Trophoblast cell (in vitro differentiated cells and primary cell): ENCODE measurements at regions not wholly inside any gene's neighbourhood (a gene's known extent, or its start where the extent isn't known, plus 50 kb on each side); places are given as distances from the start of the nearest gene placed in this dataset.
"Not testable (repeated sequence)": the region's sequence is repeated elsewhere in the genome, so short reads cannot be mapped to it uniquely, and the experiment has no call there.

Experiments
- DNase-seq, 2 donors: peaks; one replicate each; pipeline ENCODE4 v3.0.0-alpha.2; 2016
- H2AFZ ChIP-seq: 2 replicates; pipeline ENCODE4 v1.6.1; 2013; ENCODE audit warnings: low read length, moderate library complexity, mild to moderate bottlenecking; ENCODE audit not compliant: insufficient read depth, poor library complexity
- H2AK5ac ChIP-seq: 2 replicates; pipeline ENCODE4 v1.6.1; 2013; ENCODE audit warnings: mild to moderate bottlenecking, low read length
- H2BK120ac ChIP-seq: 2 replicates; pipeline ENCODE4 v1.6.1; 2013; ENCODE audit warnings: low read length, mild to moderate bottlenecking, moderate library complexity; ENCODE audit not compliant: insufficient read depth, poor library complexity
- H2BK12ac ChIP-seq: 2 replicates; pipeline ENCODE4 v1.6.1; 2013; ENCODE audit warnings: mild to moderate bottlenecking, low read length, moderate library complexity
- H2BK5ac ChIP-seq: 2 replicates; pipeline ENCODE4 v1.6.1; 2013; ENCODE audit warnings: low read length, low read depth, moderate library complexity, mild to moderate bottlenecking; ENCODE audit not compliant: poor library complexity
- H3K14ac ChIP-seq: 2 replicates; pipeline ENCODE4 v1.6.1; 2013; ENCODE audit warnings: mild to moderate bottlenecking, low read length
- H3K18ac ChIP-seq: 2 replicates; pipeline ENCODE4 v1.6.1; 2013; ENCODE audit warnings: mild to moderate bottlenecking, low read length
- H3K23ac ChIP-seq: 2 replicates; pipeline ENCODE4 v1.6.1; 2013; ENCODE audit warnings: low read length
- H3K27ac ChIP-seq: 2 replicates; pipeline ENCODE4 v1.5.1; 2013; ENCODE audit warnings: low read depth, mild to moderate bottlenecking, inconsistent platforms, low read length, moderate library complexity
- H3K27me3 ChIP-seq: 2 replicates; pipeline ENCODE4 v1.6.1; 2013; ENCODE audit warnings: inconsistent platforms, mild to moderate bottlenecking, low read length, moderate library complexity; ENCODE audit not compliant: insufficient read depth
- H3K36me3 ChIP-seq, 2 experiments: 1 replicate in 1 of 2; 2 replicates in 1 of 2; pipeline ENCODE4 v1.6.1; 2013; ENCODE audit warnings: low read length in 2 of 2, mild to moderate bottlenecking in 2 of 2, moderate library complexity in 1 of 2; ENCODE audit not compliant: insufficient read depth in 2 of 2, control insufficient read depth in 1 of 2
- H3K4ac ChIP-seq: 2 replicates; pipeline ENCODE4 v1.6.1; 2013; ENCODE audit warnings: low read depth, mild to moderate bottlenecking, low read length, moderate library complexity
- H3K4me1 ChIP-seq, 2 experiments: 1 replicate in 1 of 2; 2 replicates in 1 of 2; pipeline ENCODE4 v1.6.1; 2013; ENCODE audit warnings: low read length in 2 of 2, mild to moderate bottlenecking in 2 of 2, moderate library complexity in 1 of 2; ENCODE audit not compliant: insufficient read depth in 2 of 2, control insufficient read depth in 1 of 2
- H3K4me2 ChIP-seq: 2 replicates; pipeline ENCODE4 v1.6.1; 2013; ENCODE audit warnings: inconsistent platforms, mild to moderate bottlenecking, low read length, moderate library complexity
- H3K4me3 ChIP-seq: 2 replicates; pipeline ENCODE4 v1.5.1; 2013; ENCODE audit warnings: mild to moderate bottlenecking, low read depth, low read length, inconsistent platforms
- H3K79me1 ChIP-seq: one replicate; pipeline ENCODE4 v1.6.1; 2013; ENCODE audit warnings: low read length
- H3K79me2 ChIP-seq: 2 replicates; pipeline ENCODE4 v1.6.1; 2013; ENCODE audit warnings: low read length, mild to moderate bottlenecking; ENCODE audit not compliant: control insufficient read depth, insufficient read depth, poor library complexity
- H3K9ac ChIP-seq: 2 replicates; pipeline ENCODE4 v1.6.1; 2013; ENCODE audit warnings: mild to moderate bottlenecking, low read length
- H3K9me3 ChIP-seq: 2 replicates; pipeline ENCODE4 v1.6.1; 2013; ENCODE audit warnings: low read depth, mild to moderate bottlenecking, control low read depth, inconsistent platforms, low read length; ENCODE audit not compliant: insufficient read depth
- H4K12ac ChIP-seq: 2 replicates; pipeline ENCODE4 v1.6.1; 2013; ENCODE audit warnings: low read depth, mild to moderate bottlenecking, low read length, moderate library complexity
- H4K8ac ChIP-seq: 2 replicates; pipeline ENCODE4 v1.6.1; 2013; ENCODE audit warnings: low read depth, mild to moderate bottlenecking, low read length, moderate library complexity
- H4K91ac ChIP-seq: one replicate; pipeline ENCODE4 v1.6.1; 2013; ENCODE audit warnings: low read depth, mild to moderate bottlenecking, low read length, moderate library complexity
- WGBS: extraction: QIAGEN DNeasy Blood & Tissue Kit; methylation state at CpG from one replicate; pipeline ENCODE4 v1.1.7; 2013; ENCODE audit warnings: missing lambda C conversion rate; ENCODE audit not compliant: insufficient read length, insufficient coverage; ENCODE audit errors: extremely low coverage; 5-methylcytosine and 5-hydroxymethylcytosine counted together

DNA sequence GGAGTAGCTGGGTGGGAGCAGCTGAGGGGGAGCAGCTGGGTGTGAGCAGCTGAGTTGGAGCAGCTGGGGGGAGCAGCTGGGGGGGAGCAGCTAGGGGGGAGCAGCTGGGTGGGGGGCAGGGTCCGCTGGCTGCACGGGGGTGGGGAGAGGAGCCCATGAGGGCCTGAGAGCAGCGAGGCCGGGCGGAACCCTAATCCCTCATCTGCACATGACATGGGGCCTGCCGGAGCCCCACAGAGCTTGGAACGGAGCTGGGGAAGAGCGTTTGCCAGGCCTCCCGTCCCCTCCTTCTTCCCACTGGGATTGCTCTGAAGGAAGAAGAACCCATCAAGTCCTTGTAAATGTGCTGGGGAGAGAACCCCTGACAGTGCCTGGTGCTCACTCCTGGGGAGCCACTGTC is 83.2 kb upstream of the LPCAT1 start:
- not testable (repeated sequence) for H2BK5ac ChIP-seq, H3K23ac ChIP-seq, H4K12ac ChIP-seq, H3K4me2 ChIP-seq, H3K9me3 ChIP-seq, H2BK120ac ChIP-seq, H3K4ac ChIP-seq, H2AFZ ChIP-seq, H4K8ac ChIP-seq, H3K18ac ChIP-seq, H2BK12ac ChIP-seq, H3K27me3 ChIP-seq, H3K79me1 ChIP-seq, H3K79me2 ChIP-seq, H3K27ac ChIP-seq, H3K14ac ChIP-seq, H3K9ac ChIP-seq, H3K4me3 ChIP-seq, H4K91ac ChIP-seq, H2AK5ac ChIP-seq, H3K36me3 ChIP-seq, DNase-seq, H3K4me1 ChIP-seq
- no CpG with 5 or more reads among the region's 9 CpGs for WGBS

DNA sequence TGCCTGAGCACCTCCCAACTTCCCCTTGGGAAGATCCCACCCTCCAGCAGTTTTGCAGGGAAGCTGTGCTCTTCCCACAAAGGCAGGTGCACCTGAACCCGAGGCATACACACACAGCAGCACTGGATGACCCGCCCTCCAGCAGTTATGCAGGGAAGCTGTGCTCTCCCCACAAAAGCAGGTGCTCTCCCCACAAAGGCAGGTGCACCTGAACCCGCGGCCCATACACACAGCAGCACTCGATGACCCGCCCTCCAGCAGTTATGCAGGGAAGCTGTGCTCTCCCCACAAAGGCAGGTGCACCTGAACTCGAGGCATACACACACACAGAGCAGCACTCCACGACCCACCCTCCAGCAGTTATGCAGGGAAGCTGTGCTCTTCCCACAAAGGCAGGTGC is 80.2 kb upstream of the LPCAT1 start:
- H3K18ac ChIP-seq, H3K79me1 ChIP-seq, H3K27ac ChIP-seq, H4K12ac ChIP-seq, H2AFZ ChIP-seq, H3K79me2 ChIP-seq, H2BK5ac ChIP-seq, DNase-seq, H3K14ac ChIP-seq, H3K9ac ChIP-seq, H2BK12ac ChIP-seq, H3K36me3 ChIP-seq, H3K4me1 ChIP-seq, H3K27me3 ChIP-seq, H3K4me2 ChIP-seq, H2BK120ac ChIP-seq, H3K23ac ChIP-seq, H2AK5ac ChIP-seq, H3K4ac ChIP-seq, H3K4me3 ChIP-seq, H4K91ac ChIP-seq, H4K8ac ChIP-seq, H3K9me3 ChIP-seq: not testable (repeated sequence)
- WGBS: no CpG with 5 or more reads among the region's 8 CpGs

DNA sequence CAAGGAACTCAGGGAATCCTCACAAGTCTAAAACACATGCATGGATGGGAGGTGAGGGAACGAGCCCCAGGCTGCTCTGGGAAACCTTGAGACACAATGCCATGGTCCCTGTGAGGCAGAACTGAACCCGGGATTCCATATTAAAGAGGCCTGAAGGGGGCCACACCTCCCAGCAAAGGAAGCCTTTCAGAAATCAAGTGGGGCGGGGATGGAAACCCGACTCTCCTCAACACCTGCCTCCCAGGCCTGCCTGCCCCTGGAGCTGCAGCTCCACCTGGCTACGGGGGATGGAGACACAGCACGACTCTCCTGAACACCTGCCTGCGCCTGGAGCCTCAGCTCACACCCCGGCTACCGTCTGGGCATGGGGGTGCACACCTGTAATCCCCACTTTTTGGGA is 77.8 kb upstream of the LPCAT1 start:
- H3K23ac ChIP-seq, H3K27me3 ChIP-seq, H3K4me1 ChIP-seq, H2AK5ac ChIP-seq, H3K36me3 ChIP-seq, H4K12ac ChIP-seq, H2BK120ac ChIP-seq, H3K79me2 ChIP-seq, H3K14ac ChIP-seq, H3K4me3 ChIP-seq, H2BK12ac ChIP-seq, H3K18ac ChIP-seq, H3K4ac ChIP-seq, H2AFZ ChIP-seq, H3K9me3 ChIP-seq, H3K27ac ChIP-seq, H4K8ac ChIP-seq, H2BK5ac ChIP-seq, H3K4me2 ChIP-seq, H4K91ac ChIP-seq, H3K79me1 ChIP-seq, H3K9ac ChIP-seq: not testable (repeated sequence)
- no CpG with 5 or more reads among the region's 9 CpGs for whole genome bisulfite sequencing
- peak in 1 of 2 donors; percentile 28 for DNase-seq

DNA sequence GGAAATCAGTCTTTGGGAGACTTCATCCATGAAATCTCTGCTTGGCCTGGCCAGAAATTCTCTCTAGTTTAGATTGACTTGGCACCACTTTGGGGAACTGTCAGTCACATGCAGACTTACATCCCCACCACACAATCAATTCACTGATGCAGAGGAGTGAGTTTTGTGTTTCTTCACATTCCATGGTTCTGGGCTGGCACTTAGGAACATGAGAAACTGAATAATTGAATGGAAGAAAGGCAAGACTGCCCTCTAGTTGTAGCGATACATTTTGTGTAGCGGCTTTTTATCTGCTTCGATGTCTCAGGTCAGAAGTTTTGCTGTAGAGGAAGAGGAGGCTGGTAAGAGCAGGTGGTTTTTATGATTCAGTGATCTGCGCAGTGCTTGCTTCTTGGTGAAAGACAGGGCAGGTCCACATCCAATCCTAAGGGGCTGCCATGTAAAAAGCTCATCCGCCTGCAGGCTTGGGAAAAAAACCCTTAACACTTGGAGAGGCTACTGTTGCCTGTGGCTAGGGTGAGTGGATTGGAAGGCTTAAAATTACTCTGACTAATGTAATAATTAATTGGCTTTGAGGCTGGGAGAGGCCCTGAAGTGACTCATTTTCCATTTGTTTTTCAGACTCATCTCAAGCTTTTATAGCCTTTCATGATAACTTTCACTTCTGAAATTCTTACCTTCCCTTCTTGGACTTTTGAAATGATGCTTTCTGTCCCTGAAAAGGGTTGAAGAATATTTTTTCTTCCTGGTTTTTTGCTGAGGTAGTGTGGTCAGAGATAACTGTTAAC is 75.4 kb upstream of the LPCAT1 start:
- no CpG with 5 or more reads among the region's 5 CpGs for WGBS
- H3K18ac ChIP-seq, H2AK5ac ChIP-seq, H3K4me1 ChIP-seq, H3K27me3 ChIP-seq, H3K23ac ChIP-seq, H3K9me3 ChIP-seq, H3K36me3 ChIP-seq, H3K79me2 ChIP-seq, H4K12ac ChIP-seq, H2BK120ac ChIP-seq, H2BK5ac ChIP-seq, H3K4me3 ChIP-seq, H3K27ac ChIP-seq, H3K14ac ChIP-seq, H4K8ac ChIP-seq, H3K4ac ChIP-seq, H3K4me2 ChIP-seq, H3K79me1 ChIP-seq, H3K9ac ChIP-seq, H4K91ac ChIP-seq, H2AFZ ChIP-seq, H2BK12ac ChIP-seq: not testable (repeated sequence)
- DNase-seq: peak; percentile 24 to 77
